ENCODE measurements at regions not wholly inside any gene's neighbourhood (a gene's known extent, or its start where the extent isn't known, plus 50 kb on each side); places are given as distances from the start of the nearest gene placed in this dataset.
"Not testable (repeated sequence)": the region's sequence is repeated elsewhere in the genome, so short reads cannot be mapped to it uniquely, and the experiment has no call there.

GRCh38 chr1:143792047-143792937 is 179.5 kb downstream of the FAM72C start:
- ATAC-seq; intact Hi-C loops (cut with micrococcal nuclease); DNase-seq: not testable (repeated sequence)

GRCh38 chr1:143786381-143786780 is 185.4 kb downstream of the FAM72C start:
- DNase-seq; intact Hi-C loops (cut with micrococcal nuclease); ATAC-seq: not testable (repeated sequence)

- intact Hi-C loops (cut with micrococcal nuclease); DNase-seq; ATAC-seq: not testable (repeated sequence)
These were observed 185.9 kb downstream of the FAM72C start for GRCh38 chr1:143785883-143786282.

GRCh38 chr1:143784239-143784882 is 187.4 kb downstream of the FAM72C start:
- intact Hi-C loops (cut with micrococcal nuclease); DNase-seq; ATAC-seq: not testable (repeated sequence)

- ATAC-seq; DNase-seq; intact Hi-C loops (cut with micrococcal nuclease): not testable (repeated sequence)
These were observed 193.6 kb downstream of the FAM72C start for GRCh38 chr1:143778178-143778577.

- ATAC-seq; intact Hi-C loops (cut with micrococcal nuclease): not testable (repeated sequence)
These were observed 207.0 kb downstream of the FAM72C start for GRCh38 chr1:143764831-143765230.

GRCh38 chr1:143760366-143760765 is 211.4 kb downstream of the FAM72C start:
- ATAC-seq; DNase-seq; intact Hi-C loops (cut with micrococcal nuclease): not testable (repeated sequence)

More at GRCh38 chr1:143764831-143765230, 207.0 kb downstream of the FAM72C start:
- not testable (repeated sequence) for DNase-seq

- ATAC-seq; DNase-seq; intact Hi-C loops (cut with micrococcal nuclease): not testable (repeated sequence)
These were observed 215.8 kb downstream of the FAM72C start for GRCh38 chr1:143755961-143756360.

- DNase-seq, result no peak
- no peak for ATAC-seq
- intact Hi-C loops (cut with micrococcal nuclease), result no loop called here
These were observed 222.9 kb downstream of the FAM72C start for GRCh38 chr1:143748906-143749305.

- ATAC-seq (no peak), DNase-seq (no peak)
- intact Hi-C loops (cut with micrococcal nuclease), result no loop called here
These were observed 235.2 kb downstream of the FAM72C start for GRCh38 chr1:143736562-143736961.

- peak; percentile 25 for DNase-seq
- ATAC-seq, result no peak
- intact Hi-C loops (cut with micrococcal nuclease), result no loop called here
These were observed 235.9 kb downstream of the FAM72C start for GRCh38 chr1:143735764-143736461.

- ATAC-seq; intact Hi-C loops (cut with micrococcal nuclease); DNase-seq: not testable (repeated sequence)
These were observed 237.5 kb downstream of the FAM72C start for GRCh38 chr1:143734261-143734660.

GRCh38 chr1:143730890-143731289 is 240.9 kb downstream of the FAM72C start:
- DNase-seq; ATAC-seq; intact Hi-C loops (cut with micrococcal nuclease): not testable (repeated sequence)

- ATAC-seq, result peak; percentile 89
- peak; percentile 36 for DNase-seq
These were observed 242.2 kb downstream of the FAM72C start for GRCh38 chr1:143729449-143730111.

GRCh38 chr1:143728802-143729448 is 242.9 kb downstream of the FAM72C start:
- peak; percentile 76 for ATAC-seq
- intact Hi-C loops (cut with micrococcal nuclease); DNase-seq: not testable (repeated sequence)

More at GRCh38 chr1:143729449-143730111, 242.2 kb downstream of the FAM72C start:
- intact Hi-C loops (cut with micrococcal nuclease), result not testable (repeated sequence)

- no peak for DNase-seq
- no peak for ATAC-seq
- intact Hi-C loops (cut with micrococcal nuclease), result no loop called here
These were observed 244.5 kb downstream of the FAM72C start for GRCh38 chr1:143727263-143727662.

GRCh38 chr1:143721024-143721373 is 250.8 kb downstream of the FAM72C start:
- intact Hi-C loops (cut with micrococcal nuclease), result no loop called here
- no peak for DNase-seq
- ATAC-seq, result no peak
